Breast epithelium (tissue), 4 donors: ENCODE measurements at regions not wholly inside any gene's neighbourhood (a gene's known extent, or its start where the extent isn't known, plus 50 kb on each side); places are given as distances from the start of the nearest gene placed in this dataset.

Experiments
- DNase-seq, 2 donors: peaks; one replicate each; pipeline ENCODE4 v3.0.0-alpha.2; 2019; ENCODE audit warnings: low spot score in 2 of 2
- H3K27ac ChIP-seq, 2 donors: fragments of 200-600 bp; sonication (generic) in 1 of 2; one replicate each; pipeline ENCODE4 v1.5.1; 2016 to 2019; ENCODE audit warnings: mild to moderate bottlenecking in 1 of 2
- H3K27me3 ChIP-seq, 2 donors: fragments of 200-600 bp; sonication (generic) in 1 of 2; one replicate each; pipeline versions ENCODE4 v1.5.1 to v1.6.0; 2017 to 2019; ENCODE audit warnings: control low read depth in 1 of 2, mild to moderate bottlenecking in 1 of 2
- H3K36me3 ChIP-seq: fragments of 200-600 bp; one replicate; pipeline ENCODE4 v1.5.1; 2019
- H3K4me1 ChIP-seq, 2 donors: fragments of 200-600 bp; sonication (generic); one replicate each; pipeline ENCODE4 v1.5.1; 2016 to 2019; ENCODE audit warnings: control low read depth in 1 of 2
- H3K4me3 ChIP-seq, 3 donors: fragments of 200-600 bp; sonication (generic); 1 replicate in 2 of 3; 2 replicates in 1 of 3; pipeline ENCODE4 v1.5.1; 2016 to 2019; ENCODE audit warnings: mild to moderate bottlenecking in 3 of 3, moderate library complexity in 2 of 3
- H3K9me3 ChIP-seq, 2 donors: fragments of 200-600 bp; sonication (generic) in 1 of 2; one replicate each; pipeline ENCODE4 v1.5.1; 2016 to 2019; ENCODE audit warnings: control low read depth in 1 of 2
- POLR2A ChIP-seq: fragments of 450-650 bp; IDR thresholded peaks from one replicate; pipeline ENCODE4 v1.6.1; 2016; ENCODE audit warnings: antibody characterized with exemption, mild to moderate bottlenecking, moderate library complexity
- POLR2AphosphoS5 ChIP-seq, 3 donors: sonication (generic); formaldehyde crosslinking; IDR thresholded peaks; one replicate each; pipeline ENCODE4 v1.6.1; 2017; ENCODE audit warnings: antibody characterized with exemption in 3 of 3
- intact Hi-C: fragments of 100-400 bp; cut with DNase I; formaldehyde crosslinking; loops from one replicate; pipeline ENCODE4 v1.15.1; 2023; ENCODE audit warnings: low total_unique reads
- TF ChIP-seq, protein P1 (sequence below), 3 donors: fragments of 450-650 bp; IDR thresholded peaks; one replicate each; pipeline ENCODE4 v1.5.1; 2016 to 2017; ENCODE audit warnings: antibody characterized with exemption in 3 of 3, mild to moderate bottlenecking in 3 of 3, moderate library complexity in 3 of 3

DNA sequence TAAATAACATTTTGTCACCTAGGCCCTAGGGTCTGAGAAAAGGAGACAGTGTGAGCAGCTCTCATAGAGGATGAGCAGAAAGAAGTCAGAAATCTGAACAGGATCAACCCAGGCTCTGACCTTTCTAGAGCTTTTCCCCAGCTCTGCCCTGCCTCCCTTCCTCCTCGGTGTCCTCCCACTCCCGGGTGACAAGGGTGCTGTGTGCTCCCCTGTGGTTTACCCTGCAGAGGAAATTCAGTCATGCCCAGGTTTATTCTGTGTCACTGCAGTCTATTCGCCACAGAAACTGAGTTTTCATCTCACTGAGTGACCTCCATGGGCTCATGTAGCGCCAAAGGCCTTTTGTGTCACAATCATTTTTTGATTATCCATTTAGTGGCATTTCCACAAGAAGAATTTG lies 76.6 kb downstream of the IL12A start:
- intact Hi-C loops, result no loop called here
- Histone ChIP-seq H3K4me1 (no peaks in the 10 kb centered on the region), H3K9me3 (no peaks in the 10 kb centered on the region), H3K36me3 (no peaks in the 10 kb centered on the region), H3K4me3 (no peak overlapping the region), H3K27ac (no peak overlapping the region), H3K27me3 (no peaks in the 10 kb centered on the region)
- DNase-seq, result no peak
- TF ChIP-seq, protein P1, sequence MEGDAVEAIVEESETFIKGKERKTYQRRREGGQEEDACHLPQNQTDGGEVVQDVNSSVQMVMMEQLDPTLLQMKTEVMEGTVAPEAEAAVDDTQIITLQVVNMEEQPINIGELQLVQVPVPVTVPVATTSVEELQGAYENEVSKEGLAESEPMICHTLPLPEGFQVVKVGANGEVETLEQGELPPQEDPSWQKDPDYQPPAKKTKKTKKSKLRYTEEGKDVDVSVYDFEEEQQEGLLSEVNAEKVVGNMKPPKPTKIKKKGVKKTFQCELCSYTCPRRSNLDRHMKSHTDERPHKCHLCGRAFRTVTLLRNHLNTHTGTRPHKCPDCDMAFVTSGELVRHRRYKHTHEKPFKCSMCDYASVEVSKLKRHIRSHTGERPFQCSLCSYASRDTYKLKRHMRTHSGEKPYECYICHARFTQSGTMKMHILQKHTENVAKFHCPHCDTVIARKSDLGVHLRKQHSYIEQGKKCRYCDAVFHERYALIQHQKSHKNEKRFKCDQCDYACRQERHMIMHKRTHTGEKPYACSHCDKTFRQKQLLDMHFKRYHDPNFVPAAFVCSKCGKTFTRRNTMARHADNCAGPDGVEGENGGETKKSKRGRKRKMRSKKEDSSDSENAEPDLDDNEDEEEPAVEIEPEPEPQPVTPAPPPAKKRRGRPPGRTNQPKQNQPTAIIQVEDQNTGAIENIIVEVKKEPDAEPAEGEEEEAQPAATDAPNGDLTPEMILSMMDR (IDR thresholded peaks at IDR 0.05), result no peak
- TF ChIP-seq POLR2AphosphoS5 (IDR thresholded peaks at IDR 0.05), result no peak
- no peak for TF ChIP-seq POLR2A

DNA sequence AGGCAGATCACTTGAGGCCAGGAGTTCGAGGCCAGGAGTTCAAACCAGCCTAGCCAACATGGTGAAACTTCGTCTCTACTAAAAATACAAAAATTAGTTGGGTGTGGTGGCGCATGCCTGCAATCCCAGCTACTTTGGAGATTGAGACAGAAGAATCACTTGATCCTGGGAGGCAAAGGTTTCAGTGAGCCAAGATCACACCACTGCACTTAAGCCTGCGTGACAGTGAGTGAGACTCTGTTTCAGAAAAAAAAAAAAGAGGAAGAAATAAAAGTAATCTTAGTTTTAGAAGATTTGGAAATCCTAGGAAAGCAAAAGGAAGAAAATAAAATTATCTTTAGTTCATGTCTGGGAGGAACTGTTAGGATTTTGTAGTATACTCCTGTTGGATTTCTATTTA lies 77.2 kb downstream of the IL12A start:
- H3K36me3 ChIP-seq, result no peaks in the 10 kb centered on the region
- H3K27me3 ChIP-seq, result no peaks in the 10 kb centered on the region
- H3K4me3 ChIP-seq, result no peak overlapping the region
- no peaks in the 10 kb centered on the region for H3K4me1 ChIP-seq
- DNase-seq, result no peak
- TF ChIP-seq POLR2AphosphoS5 (IDR thresholded peaks at IDR 0.05) (no peak), POLR2A (no peak)
- TF ChIP-seq, protein P1 (IDR thresholded peaks at IDR 0.05), result no peak
- no peaks in the 10 kb centered on the region for H3K9me3 ChIP-seq
- no peak overlapping the region for H3K27ac ChIP-seq
- intact Hi-C loops, result no loop called here

DNA sequence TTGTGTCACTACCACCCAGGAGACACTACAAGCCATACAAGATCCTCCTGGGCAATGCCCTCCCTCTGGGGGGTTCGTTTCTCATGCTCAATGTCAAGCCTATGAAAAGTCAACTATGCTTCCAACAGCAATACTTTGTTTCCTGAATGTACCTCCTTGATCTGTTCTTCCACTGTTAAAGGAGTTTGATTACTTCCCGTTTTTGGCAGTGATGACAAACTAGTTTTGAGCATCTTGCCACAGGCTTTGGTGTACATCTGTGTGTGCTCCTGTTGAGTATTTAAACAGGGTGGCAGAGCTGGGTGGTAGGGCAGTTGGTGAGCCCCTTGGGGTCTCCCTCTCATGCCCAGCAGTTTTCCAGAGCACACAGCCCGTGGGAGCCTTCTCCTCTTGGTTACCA lies 81.4 kb downstream of the IL12A start:
- Histone ChIP-seq H3K4me3 (no peak overlapping the region), H3K4me1 (no peaks in the 10 kb centered on the region), H3K27me3 (no peaks in the 10 kb centered on the region), H3K27ac (no peak overlapping the region), H3K36me3 (no peaks in the 10 kb centered on the region), H3K9me3 (no peaks in the 10 kb centered on the region)
- TF ChIP-seq POLR2AphosphoS5 (IDR thresholded peaks at IDR 0.05), result no peak
- no peak for TF ChIP-seq POLR2A
- TF ChIP-seq, protein P1 (IDR thresholded peaks at IDR 0.05), result no peak
- no peak for DNase-seq
- intact Hi-C loops, result no loop called here

DNA sequence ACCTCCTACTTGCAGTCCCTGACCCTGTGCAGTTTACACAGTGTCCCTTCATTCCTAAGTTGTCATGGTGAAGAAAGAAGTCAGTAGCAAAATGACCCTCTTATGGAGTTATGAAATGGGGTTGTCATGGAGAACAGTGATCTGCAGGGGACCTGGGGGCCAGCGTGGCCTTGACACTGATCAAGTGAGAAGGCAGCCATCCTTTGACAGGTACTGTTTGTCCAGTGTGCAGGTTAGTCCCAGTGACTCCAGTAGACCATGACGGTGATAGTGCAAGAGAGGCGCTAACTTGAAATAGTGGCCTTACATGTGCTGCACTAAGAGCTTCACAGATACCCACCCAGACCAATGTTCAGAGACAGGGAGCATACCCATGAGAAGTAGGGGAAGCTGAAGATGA lies 87.9 kb downstream of the IL12A start:
- Histone ChIP-seq H3K9me3 (no peaks in the 10 kb centered on the region), H3K36me3 (no peaks in the 10 kb centered on the region), H3K4me1 (no peaks in the 10 kb centered on the region), H3K27ac (no peak overlapping the region), H3K4me3 (no peak overlapping the region), H3K27me3 (no peaks in the 10 kb centered on the region)
- intact Hi-C loops, result no loop called here
- DNase-seq, result no peak
- TF ChIP-seq POLR2A (no peak), POLR2AphosphoS5 (IDR thresholded peaks at IDR 0.05) (no peak)
- TF ChIP-seq, protein P1 (IDR thresholded peaks at IDR 0.05), result no peak

DNA sequence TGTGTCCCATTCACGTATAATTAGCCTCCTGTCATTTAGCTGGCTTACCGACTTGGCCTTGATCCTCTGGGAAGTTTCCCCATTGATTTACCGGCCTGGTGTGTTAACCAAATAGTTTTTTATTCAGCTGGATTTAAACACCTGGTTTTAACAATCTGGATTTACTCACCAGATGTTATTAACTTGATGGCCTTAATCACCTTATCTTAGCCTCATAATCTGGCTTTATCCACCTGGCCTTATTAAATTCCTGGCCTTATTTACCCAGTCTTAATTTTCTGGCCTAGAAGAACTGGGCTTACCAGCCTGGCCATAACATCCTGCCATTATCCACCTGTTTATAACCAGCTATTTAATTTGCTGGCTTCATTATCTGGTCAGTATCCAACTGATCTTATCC lies 89.9 kb downstream of the IL12A start:
- intact Hi-C loops, result no loop called here
- TF ChIP-seq, protein P1 (IDR thresholded peaks at IDR 0.05), result no peak
- no peaks in the 10 kb centered on the region for H3K36me3 ChIP-seq
- H3K9me3 ChIP-seq, result no peaks in the 10 kb centered on the region
- H3K4me1 ChIP-seq, result no peaks in the 10 kb centered on the region
- no peak for DNase-seq
- H3K4me3 ChIP-seq, result no peak overlapping the region
- no peaks in the 10 kb centered on the region for H3K27me3 ChIP-seq
- no peak overlapping the region for H3K27ac ChIP-seq
